GM18907 (cell line): ENCODE measurements at regions not wholly inside any gene's neighbourhood (a gene's known extent, or its start where the extent isn't known, plus 50 kb on each side); places are given as distances from the start of the nearest gene placed in this dataset.
"Not testable (repeated sequence)": the region's sequence is repeated elsewhere in the genome, so short reads cannot be mapped to it uniquely, and the experiment has no call there.

Experiments used
- ATAC-seq: cut with Tn5 transposase; IDR thresholded peaks from one replicate; pipeline ENCODE4 v1.9.1; 2021; ENCODE audit warnings: mild to moderate bottlenecking, moderate library complexity; ENCODE audit not compliant: unreplicated experiment

DNA sequence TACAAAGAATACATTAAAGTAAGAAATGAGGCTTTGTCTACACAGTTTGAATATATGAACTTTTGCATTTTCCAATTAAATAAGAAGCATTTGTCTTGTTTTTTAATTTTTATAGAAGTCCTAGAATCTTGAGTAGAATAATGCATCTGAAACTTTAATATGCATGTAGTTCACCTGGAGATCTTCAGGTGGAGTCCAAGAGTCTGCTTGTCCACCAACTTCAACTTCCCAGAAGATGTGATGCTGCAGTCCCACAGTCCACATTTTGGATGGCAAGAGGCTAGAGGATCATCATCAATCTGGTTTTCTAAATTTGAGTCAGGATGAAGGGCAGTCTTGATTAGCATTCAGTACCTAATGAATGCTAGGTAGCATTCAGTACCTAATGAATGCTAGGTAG is 357.6 kb upstream of the SOX2 start:
- ATAC-seq, result no peak

DNA sequence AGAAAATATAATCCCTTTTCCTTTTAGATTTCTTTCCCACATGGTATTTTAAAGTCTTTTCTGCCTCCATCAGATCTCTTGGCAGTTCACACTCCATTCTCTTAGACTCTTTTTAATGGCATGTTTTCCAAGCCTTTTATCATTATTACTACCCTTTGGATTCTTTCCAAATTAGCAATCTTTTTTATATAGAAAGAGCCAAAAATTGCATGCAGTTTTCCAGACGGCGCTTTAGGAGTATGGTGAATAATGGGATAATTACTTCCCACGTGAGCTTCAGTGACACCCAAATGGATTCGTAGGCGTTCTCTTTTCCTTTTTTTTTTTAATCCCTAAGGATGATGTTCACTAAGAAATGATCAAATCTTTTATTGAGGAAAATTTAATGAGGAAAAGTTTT is 354.8 kb upstream of the DNAJC19 start:
- no peak for ATAC-seq

DNA sequence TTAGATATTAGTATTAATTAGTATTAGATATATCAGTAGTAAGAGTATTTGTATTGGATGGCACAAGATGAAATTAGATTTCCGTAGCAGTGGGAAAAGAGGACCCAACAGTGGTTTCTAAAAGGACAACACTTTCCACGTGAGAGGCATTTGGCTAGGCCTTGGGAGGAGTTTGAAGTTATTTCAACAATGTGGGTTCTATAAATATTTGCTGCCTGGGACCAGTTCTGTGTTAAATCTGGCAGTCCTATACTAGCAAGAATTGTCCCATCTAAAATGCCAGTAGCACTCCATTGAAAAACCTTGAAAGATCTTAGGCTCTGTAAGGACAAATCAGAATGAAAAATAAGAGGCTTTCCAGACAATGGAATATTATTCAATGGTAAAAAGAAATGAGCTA is 347.1 kb upstream of the DNAJC19 start:
- ATAC-seq, result no peak

DNA sequence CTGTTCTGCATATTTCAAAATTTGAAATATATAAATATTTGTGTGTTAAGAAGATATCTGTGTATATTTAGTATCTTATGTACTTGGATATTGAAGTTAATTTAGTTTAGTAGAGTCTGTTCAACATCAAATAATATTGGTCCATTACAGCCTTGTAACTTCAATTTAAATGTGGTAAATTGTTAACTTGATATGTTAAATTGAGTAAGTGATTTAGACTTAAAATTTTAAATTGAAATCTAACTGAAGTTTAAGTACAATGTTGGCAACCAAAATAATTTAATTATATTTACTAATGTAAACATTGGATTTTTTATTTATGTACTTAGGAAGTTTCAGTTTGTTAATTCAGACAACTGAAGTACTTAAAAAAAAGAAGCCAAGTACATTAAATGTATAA is 343.9 kb upstream of the DNAJC19 start:
- ATAC-seq, result no peak

DNA sequence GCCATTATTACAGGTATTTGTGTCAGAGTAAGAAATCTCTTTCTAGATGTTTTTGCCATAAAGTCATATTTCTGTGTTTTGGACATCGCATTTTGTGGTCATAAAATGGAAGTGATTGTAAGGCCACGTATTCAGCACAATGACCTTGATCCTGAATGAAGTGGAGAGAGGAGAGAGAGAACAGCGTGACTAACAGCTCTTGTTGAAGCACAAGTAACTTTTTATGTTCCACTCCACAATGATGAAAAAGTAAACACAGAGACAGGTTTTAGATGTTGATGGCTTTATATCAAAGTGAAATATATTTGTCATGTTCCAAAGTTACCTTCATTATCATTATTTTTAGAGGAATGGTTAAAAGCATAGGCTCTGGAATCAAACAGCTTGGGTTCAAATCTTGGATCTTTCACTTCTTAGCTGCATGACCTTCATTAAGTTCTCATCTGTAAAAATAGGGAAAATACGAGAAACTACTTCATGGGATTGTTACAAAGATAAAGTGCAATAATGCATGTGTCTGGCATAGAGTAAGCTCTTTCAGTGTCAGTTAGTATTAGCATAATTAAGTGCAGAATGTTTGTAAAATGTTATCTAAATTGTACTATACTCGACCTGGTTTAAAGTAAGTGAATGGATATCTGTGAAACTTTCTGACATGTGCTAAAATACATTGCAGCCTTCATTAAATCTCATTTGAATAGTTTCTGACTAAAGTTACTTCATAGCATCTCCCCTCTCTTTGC is 341.5 kb upstream of the DNAJC19 start:
- ATAC-seq, result no peak

DNA sequence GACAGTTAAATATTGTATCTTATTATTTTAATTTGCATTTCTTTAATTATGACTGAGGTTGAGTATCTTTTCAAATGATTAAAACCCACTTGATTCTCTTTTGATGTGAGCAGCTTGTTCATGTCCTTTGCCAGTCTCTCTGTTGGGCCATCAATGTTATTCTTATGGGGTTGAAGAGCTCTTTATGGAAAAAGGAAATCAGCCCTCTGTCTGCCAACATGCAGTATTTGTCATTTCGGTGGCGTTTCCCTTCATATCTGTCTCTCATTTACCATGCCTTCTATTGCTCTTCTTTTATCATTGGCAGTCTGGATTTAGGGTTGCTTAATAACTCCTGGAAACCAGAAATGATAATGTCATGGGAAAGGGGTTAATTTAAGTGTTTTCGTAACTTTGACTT is 340.7 kb upstream of the DNAJC19 start:
- no peak for ATAC-seq

DNA sequence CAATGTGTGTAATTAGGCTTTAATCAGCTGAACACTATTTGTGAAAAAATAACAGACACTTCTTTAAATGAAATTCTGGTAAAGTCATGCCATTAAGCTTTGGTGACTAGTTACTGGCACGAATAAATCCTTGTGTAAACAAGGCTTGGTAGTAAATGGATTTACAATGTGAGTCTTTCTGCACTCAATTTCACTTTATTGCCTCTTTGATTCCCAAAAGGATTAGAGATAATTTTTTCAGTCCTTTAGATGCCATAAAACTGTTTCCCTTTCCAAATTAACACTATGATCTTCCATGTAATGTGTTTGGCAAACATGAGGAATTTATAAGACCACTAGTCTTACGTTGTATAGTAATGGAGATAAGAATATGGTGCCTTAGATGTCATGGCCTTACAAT is 339.5 kb upstream of the DNAJC19 start:
- ATAC-seq, result no peak

DNA sequence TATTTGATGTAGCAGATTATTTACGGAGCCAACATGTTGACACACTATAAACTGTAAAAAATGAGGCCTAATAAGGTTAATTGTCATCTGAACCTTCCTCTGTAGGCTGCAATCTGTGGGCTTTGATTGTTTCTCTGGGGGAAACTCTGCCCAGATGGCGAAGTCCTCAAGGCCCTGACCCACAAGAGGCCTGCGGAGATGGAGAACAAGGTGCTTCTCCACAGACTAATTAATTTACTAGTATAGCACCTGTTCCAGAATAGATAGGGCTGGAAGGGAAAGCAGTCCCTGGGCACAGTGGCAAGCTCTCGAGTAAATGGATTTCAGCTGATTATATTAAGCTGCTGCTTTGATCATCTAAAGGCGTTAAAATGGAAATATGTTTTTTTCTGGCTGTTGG is 338.8 kb upstream of the DNAJC19 start:
- ATAC-seq, result no peak

DNA sequence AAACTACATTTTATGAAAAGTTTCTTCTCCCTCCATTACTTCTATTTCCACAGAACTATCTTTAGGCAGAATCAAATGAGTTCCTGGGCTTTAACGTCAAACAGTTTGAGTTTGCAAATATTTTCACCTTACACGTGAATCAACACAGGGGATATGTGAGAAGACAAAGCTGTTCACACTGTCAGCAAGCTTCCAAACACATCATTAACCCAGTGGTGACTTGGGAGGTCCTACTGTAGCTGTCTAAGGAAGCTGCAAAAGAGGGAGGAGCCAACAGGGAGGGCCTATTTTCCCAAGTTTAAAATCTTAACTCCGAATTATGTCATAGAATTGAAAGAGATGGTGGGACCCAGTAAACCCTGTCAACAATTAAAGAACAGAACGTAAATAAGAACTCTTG is 337.8 kb upstream of the DNAJC19 start:
- ATAC-seq, result no peak

DNA sequence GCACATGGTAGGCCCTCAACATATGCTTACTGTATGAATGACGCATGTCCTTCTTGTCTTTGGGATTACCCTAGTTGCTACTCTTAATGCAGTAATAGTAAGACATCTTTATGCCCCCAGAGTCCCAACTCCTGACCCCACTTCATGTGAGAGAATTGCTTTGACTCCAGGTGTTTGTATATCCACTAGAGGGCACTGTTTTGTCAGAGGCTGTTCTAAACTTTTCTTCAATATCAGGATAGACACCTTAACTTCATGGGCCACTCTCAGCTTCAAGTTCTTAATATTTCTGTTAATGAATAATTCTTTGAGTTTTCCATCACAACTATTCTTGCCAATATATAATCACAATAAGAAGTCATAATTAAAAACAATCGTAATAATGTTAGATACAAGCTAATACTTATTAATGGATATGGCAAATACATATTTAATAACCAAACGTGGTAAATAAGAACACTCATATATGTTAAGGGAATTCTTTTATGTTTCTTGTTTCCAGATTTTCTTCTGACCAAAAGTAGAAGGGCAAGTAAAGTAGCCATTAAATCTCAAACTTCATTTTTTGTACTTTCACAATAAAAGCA is 337.2 kb upstream of the DNAJC19 start:
- peak; percentile 62 for ATAC-seq

DNA sequence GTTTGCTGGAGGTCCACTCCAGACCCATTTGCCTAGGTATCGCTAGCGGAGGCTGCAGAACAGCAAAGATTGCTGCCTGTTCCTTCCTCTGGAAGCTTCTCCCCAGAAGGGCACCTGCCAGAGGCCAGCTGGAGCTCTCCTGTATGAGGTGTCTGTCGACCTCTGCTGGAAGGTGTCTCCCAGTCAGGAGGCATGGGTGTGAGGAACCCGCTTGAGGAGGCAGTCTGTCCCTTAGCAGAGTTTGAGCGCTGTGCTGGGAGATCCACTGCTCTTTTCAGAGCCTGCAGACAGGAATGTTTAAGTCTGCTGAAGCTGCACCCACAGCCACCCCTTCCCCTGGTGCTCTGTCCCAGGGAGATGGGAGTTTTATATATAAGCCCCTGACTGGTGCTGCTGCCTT is 335.0 kb upstream of the DNAJC19 start:
- ATAC-seq, result not testable (repeated sequence)

DNA sequence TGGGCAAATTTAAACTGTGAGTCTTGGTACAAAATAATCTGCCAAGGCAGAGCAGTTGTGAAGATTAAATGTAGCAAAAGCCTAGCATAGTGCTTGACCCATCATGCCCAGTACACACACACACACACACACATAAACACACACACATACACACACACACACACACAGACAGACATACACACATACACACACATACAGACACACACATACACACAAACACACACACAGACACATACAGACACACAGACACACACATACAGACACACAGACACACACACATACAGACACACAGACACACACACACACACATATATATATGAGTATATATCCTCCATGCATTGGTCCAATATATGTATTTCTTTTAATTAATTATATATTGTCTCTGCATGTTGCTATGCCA is 328.8 kb upstream of the DNAJC19 start:
- ATAC-seq, result no peak

DNA sequence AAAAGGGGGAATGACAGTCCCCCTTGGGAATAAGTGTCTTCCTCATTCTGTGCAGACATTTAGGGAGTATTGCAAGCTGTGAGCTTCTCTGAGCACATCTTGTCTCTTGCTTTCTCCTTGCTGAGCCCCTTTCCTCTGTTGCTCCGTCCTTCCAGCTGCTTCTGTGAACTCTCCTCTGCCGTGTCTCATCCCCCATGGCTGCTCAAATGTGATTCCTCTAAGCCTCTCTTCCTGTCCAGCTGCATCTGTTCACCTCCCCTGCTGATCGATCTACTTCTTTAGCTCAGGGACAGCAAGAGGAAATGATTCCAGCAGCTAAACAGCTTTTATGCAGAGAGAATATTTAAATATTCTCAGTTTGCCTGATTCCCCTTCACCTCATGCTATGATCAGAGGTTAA is 328.0 kb upstream of the DNAJC19 start:
- ATAC-seq, result no peak

DNA sequence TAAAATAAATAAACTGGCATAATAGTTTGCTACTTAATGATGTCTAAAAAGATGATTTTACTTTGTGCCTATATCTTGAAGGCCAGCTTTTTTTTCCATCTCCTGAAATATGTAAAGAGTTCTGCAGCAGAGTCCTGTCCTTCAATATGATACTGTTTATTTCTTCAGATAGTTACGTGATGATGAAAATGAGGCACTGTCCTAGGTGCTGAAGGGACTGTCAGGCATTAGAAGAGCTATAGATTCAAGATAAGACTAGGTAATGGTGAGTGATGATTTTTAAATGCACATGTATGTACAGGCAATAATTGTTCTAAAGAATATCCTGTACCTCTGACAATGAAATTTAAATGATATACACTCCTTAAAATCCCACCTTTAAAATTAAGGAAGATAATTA is 326.9 kb upstream of the DNAJC19 start:
- ATAC-seq, result no peak

DNA sequence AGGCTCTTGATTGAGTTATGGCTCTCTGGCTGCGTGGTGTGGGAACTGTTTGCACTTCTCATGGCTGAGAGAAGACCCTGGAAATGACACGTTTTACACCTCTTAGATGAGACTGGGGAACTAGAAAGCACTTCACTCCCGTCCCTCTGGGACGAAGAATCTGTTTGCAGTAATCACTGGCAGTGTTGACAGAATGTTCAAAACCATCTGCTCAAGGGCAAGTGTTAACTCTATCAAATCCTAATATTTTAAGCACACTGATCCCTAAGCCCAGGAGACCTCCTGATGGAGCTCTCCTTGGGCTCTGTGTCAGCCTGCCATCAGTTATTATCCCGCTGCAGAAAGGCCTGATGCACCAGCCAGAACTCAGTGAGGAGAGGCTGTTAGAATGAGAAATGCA is 323.8 kb upstream of the DNAJC19 start:
- no peak for ATAC-seq

DNA sequence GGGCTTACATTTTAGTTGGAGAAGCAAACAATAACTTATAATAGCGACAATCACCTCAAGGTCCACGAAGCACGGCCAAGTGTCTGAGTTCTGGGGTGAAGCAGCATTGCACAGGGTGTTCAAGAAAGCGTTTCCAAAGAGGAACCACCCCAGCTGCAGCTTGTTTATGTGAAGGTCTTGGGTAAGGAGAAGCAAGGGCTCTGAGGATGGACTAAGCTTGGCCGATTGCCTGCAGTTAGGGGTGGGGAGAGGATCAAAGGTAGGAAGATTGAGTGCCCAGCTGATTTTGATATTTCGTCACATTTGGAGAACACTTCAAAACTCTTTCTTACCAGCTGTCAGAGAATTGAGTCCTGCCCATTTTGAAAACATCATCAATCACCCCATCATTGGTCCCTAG is 321.6 kb upstream of the DNAJC19 start:
- ATAC-seq, result no peak

DNA sequence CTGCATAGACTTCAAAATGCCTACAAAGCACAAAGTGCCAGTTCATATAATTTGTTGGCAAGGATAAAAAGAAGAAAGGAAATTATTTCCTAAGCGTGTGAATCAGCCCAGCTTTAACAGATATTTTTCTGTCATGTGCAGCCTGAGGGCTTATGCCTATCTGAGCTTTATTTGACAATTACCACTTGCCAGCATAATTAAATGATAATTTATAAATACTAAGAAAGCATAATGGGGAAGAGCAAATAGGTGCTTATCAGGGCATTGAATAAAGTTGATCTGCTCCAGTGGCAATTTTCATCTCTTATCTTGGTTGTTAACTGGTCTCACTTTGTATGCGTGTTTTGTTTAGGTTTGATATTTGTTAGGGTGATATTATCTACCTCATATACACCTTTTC is 313.4 kb upstream of the DNAJC19 start:
- ATAC-seq, result no peak

DNA sequence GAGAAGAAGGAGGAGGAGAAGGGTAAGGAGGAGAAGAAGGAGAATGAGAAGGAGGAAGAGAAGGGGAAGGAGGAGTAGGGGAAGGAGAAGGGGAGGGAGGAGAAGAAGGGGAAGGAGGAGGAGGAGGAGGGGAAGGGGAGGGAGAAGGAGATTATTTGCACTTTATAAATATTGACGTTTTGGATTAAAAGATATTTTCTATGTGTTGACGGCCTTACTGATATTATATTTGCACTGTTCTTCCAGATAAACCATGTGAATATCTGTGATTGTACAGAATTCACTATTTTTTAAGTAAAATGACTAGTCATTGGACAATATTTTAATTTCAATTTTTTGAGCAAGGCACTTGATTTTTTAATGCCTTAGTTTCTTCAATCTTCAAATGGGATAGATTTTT is 310.5 kb upstream of the DNAJC19 start:
- no peak for ATAC-seq

DNA sequence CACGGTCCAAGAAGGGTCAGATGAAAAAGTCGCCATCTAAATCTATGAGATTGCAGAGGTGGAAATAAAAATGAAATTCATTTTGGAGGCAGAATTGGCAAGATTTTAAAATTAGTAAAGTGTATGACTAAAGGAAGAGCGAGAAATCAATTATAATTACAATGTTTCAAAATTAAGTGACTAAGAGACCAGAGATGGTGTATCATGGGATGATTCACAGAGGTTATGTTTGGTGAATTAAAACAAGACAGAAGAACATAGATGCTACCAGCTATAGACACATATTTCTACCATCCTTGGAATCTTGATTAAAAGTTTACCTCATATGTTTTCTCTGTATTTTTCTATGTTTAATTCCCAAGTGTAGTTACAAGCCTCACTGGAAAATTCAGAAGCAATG is 308.9 kb upstream of the DNAJC19 start:
- no peak for ATAC-seq

DNA sequence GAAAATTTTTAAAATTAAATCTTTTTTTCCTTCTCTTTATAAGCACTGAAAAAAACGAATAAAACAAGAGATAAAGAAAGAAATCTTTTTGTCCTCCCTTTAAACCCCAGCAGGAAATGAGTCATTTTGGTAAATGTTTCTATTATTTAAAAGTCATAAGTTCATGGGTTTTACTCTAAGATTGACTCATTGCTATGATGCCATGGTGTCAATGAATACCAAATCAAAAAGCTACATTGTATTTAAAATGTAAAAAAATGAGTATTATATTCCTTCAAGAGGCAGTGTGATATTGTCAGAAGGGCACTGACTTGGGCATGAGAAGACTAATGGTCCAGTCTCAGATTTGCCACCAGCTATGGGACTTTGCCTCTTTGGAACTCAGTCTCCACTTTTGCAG is 303.4 kb upstream of the DNAJC19 start:
- peak; percentile 89 for ATAC-seq

DNA sequence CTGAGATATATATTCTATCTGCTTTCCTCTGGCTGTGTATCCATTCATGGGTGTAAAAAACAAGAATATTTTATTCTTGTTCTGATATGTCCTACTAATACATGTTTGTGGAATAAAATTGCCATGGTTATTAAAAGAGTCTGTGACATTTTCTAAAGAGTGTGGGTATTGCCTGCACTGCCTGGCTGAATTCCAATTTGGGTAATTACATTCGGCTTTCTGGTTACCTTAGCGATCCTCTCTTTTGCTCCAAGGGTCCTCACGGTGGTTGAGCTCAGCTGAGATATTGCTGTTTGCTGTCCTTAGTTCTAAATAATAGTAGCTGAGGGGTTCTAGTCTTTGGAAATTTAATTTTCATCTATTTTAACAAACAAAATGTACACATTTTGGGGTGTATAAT is 301.4 kb upstream of the DNAJC19 start:
- ATAC-seq, result no peak

DNA sequence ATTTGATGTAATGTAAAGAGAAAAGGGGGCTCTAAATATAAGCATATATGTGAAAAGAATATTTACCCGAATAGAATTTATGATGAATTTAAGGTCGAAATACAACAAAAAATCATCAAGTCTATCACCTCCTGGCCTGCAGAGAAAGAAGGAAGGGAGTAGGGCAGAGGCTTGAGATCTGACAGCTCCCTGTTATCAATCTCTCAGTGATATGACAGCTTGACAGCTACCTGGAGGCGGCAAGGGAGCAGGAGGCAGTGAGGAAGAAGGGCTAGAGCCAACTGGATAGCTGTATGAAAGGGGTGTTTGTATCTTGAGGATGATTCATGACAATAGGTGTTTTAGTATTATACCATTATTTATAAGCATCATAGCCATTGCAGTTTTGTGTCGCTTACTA is 299.8 kb upstream of the DNAJC19 start:
- no peak for ATAC-seq

DNA sequence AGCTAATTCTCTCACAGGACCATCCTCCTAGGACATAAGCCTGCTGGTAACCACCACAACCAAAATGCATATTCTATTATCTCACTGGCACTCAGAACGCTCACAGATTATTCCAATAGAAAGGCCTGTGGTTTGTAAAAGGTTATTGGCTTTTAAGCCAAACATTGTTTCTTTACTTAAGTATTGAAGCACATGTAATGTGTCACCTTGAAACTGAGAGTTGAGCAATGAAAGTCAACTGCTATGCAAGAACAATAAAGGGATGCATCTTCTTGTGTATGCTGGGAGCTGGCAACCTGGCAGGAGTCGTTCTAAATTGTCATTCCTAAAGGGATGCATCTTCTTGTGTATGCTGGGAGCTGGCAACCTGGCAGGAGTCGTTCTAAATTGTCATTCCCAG is 298.6 kb upstream of the DNAJC19 start:
- no peak for ATAC-seq
